NCI-H82 treated with DMSO at 0.1 percent for 48 hours (cell line): ENCODE measurements at regions not wholly inside any gene's neighbourhood (a gene's known extent, or its start where the extent isn't known, plus 50 kb on each side); places are given as distances from the start of the nearest gene placed in this dataset.
A peak's percentile ranks its signal among the peaks of the same experiment; 100 is the strongest.

Experiments
- DNase-seq: peaks from one replicate; lab custom pipeline; 2025; ENCODE audit not compliant: unreplicated experiment; lab: John Stamatoyannopoulos, UW

DNA sequence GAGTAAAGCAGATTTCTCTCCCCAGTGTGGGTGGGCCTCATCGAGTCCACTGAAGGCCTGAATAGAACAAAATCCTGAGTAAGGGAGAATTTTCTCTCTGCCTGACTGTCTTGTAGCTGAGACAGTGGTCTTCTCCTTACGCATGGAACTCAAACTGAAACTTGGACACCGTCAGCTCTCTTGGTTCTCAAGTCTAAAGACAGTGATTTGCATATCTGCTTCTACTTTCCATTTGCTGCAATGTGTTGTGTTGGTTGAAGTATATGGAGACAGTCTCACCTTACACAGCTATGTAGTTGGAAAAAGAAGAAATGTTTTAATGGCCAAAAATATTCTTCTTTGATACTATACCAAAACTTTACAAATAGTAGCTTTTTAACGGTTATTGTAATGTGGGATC lies 160.2 kb upstream of the LMNTD1 start:
- no peak for DNase-seq

DNA sequence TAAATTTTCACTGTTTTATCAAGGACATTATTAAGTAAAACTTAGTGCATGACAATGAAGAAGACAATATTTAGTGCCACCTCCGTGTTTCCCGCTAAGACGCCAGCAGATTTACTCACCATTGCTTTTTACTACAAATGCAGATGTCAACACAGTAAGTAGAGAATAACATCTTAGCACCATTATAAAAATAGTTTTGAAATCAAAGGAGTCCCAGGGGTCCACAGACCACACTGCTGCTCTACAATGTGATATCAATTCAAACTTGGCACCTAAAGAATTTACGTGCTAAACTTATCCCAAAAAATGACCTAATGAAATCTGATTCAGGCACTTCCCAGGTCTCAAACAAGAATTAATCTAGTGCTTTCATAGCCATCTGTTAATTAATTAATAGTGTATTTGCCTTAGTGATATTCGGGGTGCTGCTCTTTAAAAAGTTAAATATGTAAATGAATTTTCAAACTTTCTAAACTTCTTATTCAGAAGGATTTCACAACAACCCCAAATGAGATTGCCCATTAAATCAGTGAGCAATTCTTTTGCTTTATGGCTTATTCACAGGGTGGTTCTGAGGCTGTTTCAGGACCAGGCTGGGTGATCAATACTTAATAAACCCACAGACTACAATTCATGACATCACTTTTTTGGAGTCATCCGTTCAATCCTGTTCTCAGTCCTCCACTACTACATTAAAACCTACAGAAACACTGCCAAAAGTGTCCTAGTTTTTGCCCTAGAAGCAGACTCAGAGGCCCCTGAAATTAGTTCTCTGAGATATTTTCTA lies 161.3 kb upstream of the LMNTD1 start:
- DNase-seq = no peak

DNA sequence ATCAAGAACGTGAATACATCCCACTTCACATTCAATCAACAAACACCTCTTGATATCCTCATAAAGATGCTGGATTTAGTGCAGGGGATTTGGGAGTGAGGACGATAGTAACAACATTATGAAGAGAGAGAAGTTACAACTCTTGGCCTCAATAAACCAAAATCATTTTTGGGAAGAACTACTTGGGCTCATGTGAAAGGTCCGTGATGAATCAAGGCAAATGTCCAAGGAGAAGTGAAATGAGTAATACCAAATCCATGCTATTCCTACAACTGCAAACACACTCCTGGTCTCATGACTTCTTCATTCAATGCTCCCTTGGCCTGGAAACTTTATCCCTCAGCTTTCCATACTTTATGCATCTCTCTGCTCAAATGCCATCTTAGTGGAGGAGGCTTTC lies 162.0 kb upstream of the LMNTD1 start:
- no peak for DNase-seq

- DNase-seq = no peak
These were observed 163.8 kb upstream of the LMNTD1 start for GRCh38 chr12:25716842-25717241.

DNA sequence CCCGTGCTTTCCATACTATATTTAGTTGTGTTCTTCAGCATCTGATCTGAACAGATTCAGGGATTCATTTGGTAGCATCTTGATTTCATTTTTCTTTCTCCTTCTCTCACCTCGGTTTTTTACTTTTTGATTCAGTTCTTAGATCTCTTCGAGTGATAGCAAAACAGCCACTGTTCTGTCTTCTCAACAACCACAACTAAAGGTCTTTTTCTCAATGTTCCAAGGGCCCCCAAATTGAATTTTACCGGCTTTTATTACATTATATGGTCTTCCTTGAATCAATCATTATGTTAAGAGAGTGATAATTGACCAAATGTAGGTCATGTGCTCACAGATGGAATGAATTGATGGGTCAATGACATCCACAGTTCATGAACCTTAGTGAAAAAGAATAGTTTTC lies 164.5 kb upstream of the LMNTD1 start:
- no peak for DNase-seq

DNA sequence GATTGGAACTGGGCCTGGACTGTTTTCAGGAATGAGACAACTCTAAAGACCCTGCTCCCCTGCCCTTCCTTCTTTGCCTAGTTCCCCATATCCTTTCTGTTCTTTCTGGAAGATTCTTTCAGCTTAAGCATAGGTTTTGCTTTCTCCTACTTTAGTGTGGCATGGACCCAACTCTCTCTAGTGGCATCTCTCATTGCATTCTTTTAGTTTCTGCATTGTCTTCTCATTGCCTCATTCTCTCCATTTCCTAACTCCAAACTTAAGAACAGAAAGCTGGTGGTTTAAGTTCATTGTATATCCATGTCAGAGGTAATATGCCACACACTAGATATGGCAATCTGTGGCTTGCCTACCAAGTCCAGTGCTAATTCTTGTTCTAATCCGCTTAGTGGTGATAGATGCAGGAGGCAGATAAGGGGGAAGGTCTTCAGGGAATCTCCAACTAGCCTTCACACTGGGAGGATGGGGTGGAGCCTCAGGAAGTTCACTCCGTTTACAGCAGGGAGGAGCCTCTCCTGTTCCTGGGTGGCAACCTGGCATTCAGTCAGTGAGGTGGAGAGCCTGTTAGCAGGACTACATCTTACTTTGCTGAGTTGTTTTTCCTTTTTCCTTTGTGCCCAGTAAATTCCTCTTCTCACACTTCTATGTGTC lies 165.1 kb upstream of the LMNTD1 start:
- peak; percentile 85 for DNase-seq

DNA sequence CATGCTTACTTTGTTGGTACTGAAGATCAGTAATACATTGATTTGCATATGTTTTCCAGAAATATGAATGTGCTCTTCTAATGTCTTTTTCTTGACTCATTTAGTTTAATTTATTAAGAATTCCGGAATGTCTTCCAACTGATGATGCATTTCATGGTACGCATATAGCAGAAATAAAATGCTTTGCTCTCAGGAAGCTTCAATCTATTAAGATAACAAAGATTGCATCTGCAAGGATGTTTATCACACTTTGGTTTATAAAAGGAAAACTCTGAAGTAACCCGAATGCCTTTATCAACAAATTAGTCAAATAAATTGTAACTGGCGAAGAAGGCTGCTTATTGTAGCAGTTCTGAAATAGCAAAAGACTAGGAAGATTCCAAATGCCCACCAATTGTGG lies 166.4 kb upstream of the LMNTD1 start:
- no peak for DNase-seq

DNA sequence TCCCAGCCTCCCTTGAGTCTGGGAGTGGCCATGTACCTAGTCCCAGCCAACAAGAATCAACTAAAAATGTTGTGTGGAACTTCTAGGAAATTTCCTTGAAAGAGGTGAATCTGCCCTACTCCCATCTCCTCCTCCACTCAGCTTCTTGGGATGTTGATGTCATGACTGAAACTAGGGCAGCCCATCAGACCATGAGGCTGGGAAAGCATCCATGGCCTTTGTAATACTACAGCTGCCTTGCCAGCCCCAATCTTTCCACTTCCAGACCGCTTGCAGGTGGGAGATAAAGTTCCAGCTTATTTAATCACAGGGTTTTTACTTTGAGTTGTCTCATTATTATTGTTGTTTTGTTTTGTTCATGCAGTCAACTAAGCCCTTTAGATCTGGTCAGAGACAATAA lies 170.3 kb upstream of the LMNTD1 start:
- DNase-seq = no peak

GRCh38 chr12:25723921-25724491 lies 170.9 kb upstream of the LMNTD1 start:
- DNase-seq = no peak

GRCh38 chr12:25725470-25725869 lies 172.4 kb upstream of the LMNTD1 start:
- DNase-seq = no peak

- no peak for DNase-seq
These were observed 172.8 kb upstream of the LMNTD1 start for GRCh38 chr12:25725931-25726330.

GRCh38 chr12:25728056-25728595 lies 175.0 kb upstream of the LMNTD1 start:
- no peak for DNase-seq

GRCh38 chr12:25730489-25731349 lies 177.6 kb upstream of the LMNTD1 start:
- DNase-seq = no peak

- DNase-seq = no peak
These were observed 180.5 kb upstream of the LMNTD1 start for GRCh38 chr12:25733541-25733940.

GRCh38 chr12:25734529-25735180 lies 181.6 kb upstream of the LMNTD1 start:
- DNase-seq = no peak

GRCh38 chr12:25740617-25741016 lies 187.5 kb upstream of the LMNTD1 start:
- DNase-seq = no peak

- no peak for DNase-seq
These were observed 188.8 kb upstream of the LMNTD1 start for GRCh38 chr12:25741917-25742316.

DNA sequence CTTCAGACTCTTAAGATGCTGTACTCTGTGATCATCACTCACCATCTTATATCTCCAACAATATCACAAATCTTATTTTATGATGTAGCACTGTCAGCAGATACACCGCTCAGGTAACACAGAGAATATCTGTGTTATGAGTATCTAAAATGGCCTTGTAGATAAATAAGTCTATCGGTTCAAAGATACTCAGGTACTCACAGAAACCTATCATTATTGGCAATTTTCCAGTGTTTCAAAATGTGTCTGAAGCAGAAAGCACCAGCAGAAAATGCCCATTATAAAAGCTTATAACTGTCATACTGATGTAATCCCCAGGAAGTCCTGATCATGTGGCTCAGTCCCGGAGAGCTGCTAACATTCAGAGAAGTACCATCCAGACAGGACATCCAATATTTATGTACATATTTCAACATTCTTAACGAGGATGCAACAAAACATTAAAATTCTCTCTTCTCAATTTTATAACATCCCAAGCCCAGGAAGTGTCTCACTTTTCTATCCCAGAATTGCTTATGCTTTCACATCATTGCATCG lies 190.7 kb upstream of the LMNTD1 start:
- DNase-seq = no peak

DNA sequence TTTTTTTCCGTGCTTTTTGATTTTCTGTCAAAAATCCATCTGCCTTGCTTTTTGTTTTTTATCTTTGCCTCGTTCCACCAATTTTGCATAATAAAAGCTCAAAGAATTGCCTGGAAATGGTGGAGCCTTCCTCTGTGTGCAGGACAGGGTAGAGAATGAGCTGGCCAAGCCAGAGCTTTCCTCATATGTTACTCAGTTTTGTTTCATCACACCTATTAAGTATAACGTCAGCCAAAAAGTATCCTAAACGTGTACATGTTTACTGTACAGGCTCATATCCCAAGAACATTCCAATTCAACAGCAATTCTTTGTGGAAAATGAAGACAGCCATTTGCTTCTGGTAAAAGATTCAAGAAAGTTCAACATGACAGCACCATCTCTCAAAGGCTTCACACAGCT lies 191.2 kb upstream of the LMNTD1 start:
- DNase-seq = no peak

GRCh38 chr12:25745281-25745680 lies 192.2 kb upstream of the LMNTD1 start:
- DNase-seq = no peak
